ENCODE measurements at regions not wholly inside any gene's neighbourhood (a gene's known extent, or its start where the extent isn't known, plus 50 kb on each side); places are given as distances from the start of the nearest gene placed in this dataset.
"Not testable (repeated sequence)": the region's sequence is repeated elsewhere in the genome, so short reads cannot be mapped to it uniquely, and the experiment has no call there.

DNA sequence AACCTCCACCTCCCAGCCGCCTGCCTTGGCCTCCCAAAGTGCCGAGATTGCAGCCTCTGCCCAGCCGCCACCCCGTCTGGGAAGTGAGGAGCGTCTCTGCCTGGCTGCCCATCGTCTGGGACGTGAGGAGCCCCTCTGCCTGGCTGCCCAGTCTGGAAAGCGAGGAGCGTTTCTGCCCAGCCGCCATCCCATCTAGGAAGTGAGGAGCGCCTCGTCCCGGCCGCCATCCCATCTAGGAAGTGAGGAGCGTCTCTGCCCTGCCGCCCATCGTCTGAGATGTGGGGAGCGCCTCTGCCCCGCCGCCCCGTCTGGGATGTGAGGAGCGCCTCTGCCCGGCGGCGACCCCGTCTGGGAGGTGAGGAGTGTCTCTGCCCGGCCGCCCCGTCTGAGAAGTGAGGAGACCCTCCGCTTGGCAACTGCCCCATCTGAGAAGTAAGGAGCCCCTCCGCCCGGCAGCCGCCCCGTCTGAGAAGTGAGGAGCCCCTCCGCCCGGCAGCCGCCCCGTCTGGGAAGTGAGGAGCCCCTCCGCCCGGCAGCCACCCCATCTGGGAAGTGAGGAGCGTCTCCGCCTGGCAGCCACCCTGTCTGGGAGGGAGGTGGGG, 175.8 kb upstream of the CRIM1 start:
- H3K27ac ChIP-seq (replicated peaks); DNase-seq (ENCODE audit: low read depth in 1 of 2, low spot score in 1 of 2); H3K4me3 ChIP-seq (replicated peaks; ENCODE audit: insufficient read depth, low read length); H3K27me3 ChIP-seq (ENCODE audit: insufficient read depth, poor library complexity, severe bottlenecking): not testable (repeated sequence)

DNA sequence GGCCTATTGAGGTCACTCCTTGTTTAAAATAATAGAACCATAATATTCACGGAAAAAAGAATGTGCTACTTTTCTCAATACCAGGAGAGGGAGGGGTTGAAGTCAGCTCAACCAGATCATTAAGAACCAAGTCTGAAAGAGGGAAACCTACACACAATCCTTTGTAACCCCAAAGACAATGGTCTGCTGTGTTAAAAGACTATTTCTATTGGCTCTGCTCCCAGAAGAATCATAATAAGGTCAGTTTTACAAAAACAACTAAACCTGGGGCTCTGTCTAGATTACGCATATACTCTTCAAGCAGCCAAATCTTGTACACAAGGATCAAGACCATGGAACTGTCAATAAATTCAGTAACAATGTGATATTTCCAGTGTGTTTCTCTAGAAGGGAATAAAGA, 177.2 kb upstream of the CRIM1 start:
- Histone ChIP-seq H3K4me3 (replicated peaks; ENCODE audit: insufficient read depth, low read length) (no peak overlapping the region), H3K27me3 (ENCODE audit: insufficient read depth, poor library complexity, severe bottlenecking) (no peaks in the 10 kb centered on the region), H3K27ac (replicated peaks) (no peak overlapping the region)
- no peak for DNase-seq (ENCODE audit: low read depth in 1 of 2, low spot score in 1 of 2)
- TF ChIP-seq, protein P1, sequence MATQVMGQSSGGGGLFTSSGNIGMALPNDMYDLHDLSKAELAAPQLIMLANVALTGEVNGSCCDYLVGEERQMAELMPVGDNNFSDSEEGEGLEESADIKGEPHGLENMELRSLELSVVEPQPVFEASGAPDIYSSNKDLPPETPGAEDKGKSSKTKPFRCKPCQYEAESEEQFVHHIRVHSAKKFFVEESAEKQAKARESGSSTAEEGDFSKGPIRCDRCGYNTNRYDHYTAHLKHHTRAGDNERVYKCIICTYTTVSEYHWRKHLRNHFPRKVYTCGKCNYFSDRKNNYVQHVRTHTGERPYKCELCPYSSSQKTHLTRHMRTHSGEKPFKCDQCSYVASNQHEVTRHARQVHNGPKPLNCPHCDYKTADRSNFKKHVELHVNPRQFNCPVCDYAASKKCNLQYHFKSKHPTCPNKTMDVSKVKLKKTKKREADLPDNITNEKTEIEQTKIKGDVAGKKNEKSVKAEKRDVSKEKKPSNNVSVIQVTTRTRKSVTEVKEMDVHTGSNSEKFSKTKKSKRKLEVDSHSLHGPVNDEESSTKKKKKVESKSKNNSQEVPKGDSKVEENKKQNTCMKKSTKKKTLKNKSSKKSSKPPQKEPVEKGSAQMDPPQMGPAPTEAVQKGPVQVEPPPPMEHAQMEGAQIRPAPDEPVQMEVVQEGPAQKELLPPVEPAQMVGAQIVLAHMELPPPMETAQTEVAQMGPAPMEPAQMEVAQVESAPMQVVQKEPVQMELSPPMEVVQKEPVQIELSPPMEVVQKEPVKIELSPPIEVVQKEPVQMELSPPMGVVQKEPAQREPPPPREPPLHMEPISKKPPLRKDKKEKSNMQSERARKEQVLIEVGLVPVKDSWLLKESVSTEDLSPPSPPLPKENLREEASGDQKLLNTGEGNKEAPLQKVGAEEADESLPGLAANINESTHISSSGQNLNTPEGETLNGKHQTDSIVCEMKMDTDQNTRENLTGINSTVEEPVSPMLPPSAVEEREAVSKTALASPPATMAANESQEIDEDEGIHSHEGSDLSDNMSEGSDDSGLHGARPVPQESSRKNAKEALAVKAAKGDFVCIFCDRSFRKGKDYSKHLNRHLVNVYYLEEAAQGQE (IDR thresholded peaks at IDR 0.05; ENCODE audit: insufficient replicate concordance, low read depth), result no peak
- TF ChIP-seq POLR2AphosphoS5 (IDR thresholded peaks at IDR 0.05; ENCODE audit: low read depth), result no peak
- TF ChIP-seq SPI1 (IDR thresholded peaks at IDR 0.05; ENCODE audit: borderline replicate concordance, low read depth), result no peak
- TF ChIP-seq CTCF (IDR thresholded peaks at IDR 0.05; ENCODE audit: insufficient read depth, low read length), result no peak

GRCh38 chr2:36177282-36177681, 178.3 kb upstream of the CRIM1 start:
- peak in 1 of 2 experiments; percentile 31 for DNase-seq (ENCODE audit: low read depth in 1 of 2, low spot score in 1 of 2)
- no peak overlapping the region for H3K27ac ChIP-seq (replicated peaks)
- H3K4me3 ChIP-seq (replicated peaks; ENCODE audit: insufficient read depth, low read length), result no peak overlapping the region
- no peaks in the 10 kb centered on the region for H3K27me3 ChIP-seq (ENCODE audit: insufficient read depth, poor library complexity, severe bottlenecking)
- TF ChIP-seq POLR2AphosphoS5 (IDR thresholded peaks at IDR 0.05; ENCODE audit: low read depth) (no peak), SPI1 (IDR thresholded peaks at IDR 0.05; ENCODE audit: borderline replicate concordance, low read depth) (peak; percentile 16; the same call in 1 of the 2 replicates)
- TF ChIP-seq, protein P1 (IDR thresholded peaks at IDR 0.05; ENCODE audit: insufficient replicate concordance, low read depth), result no peak

- Histone ChIP-seq H3K4me3 (replicated peaks; ENCODE audit: insufficient read depth, low read length) (no peak overlapping the region), H3K27me3 (ENCODE audit: insufficient read depth, poor library complexity, severe bottlenecking) (no peaks in the 10 kb centered on the region), H3K27ac (replicated peaks) (no peak overlapping the region)
- DNase-seq (ENCODE audit: low read depth in 1 of 2, low spot score in 1 of 2), result no peak
- no peak for TF ChIP-seq SPI1 (IDR thresholded peaks at IDR 0.05; ENCODE audit: borderline replicate concordance, low read depth)
- TF ChIP-seq CTCF (IDR thresholded peaks at IDR 0.05; ENCODE audit: insufficient read depth, low read length), result no peak
- no peak for TF ChIP-seq GABPA (IDR thresholded peaks at IDR 0.05; ENCODE audit: low read depth)
- TF ChIP-seq POLR2AphosphoS5 (IDR thresholded peaks at IDR 0.05; ENCODE audit: low read depth), result no peak
- TF ChIP-seq, protein P1 (IDR thresholded peaks at IDR 0.05; ENCODE audit: insufficient replicate concordance, low read depth), result no peak
These were observed 180.7 kb upstream of the CRIM1 start for GRCh38 chr2:36174920-36175319.

Data from HL-60 (cell line).